Mesothelial cell of epicardium (in vitro differentiated cells): ENCODE measurements at regions not wholly inside any gene's neighbourhood (a gene's known extent, or its start where the extent isn't known, plus 50 kb on each side); places are given as distances from the start of the nearest gene placed in this dataset.
"Not testable (repeated sequence)": the region's sequence is repeated elsewhere in the genome, so short reads cannot be mapped to it uniquely, and the experiment has no call there.

Experiments
- DNase-seq, 2 experiments: peaks; one replicate each; pipeline ENCODE4 v3.0.0; 2021; ENCODE audit warnings: low spot score in 2 of 2; ENCODE audit not compliant: unreplicated experiment in 2 of 2
- H3K27ac Mint-ChIP-seq: 2 replicates; pipeline ENCODE4 v1.8.0; 2021; ENCODE audit warnings: mixed read lengths
- H3K27me3 Mint-ChIP-seq: 2 replicates; pipeline ENCODE4 v1.8.0; 2021; ENCODE audit warnings: low read depth, mixed read lengths
- H3K36me3 Mint-ChIP-seq: 2 replicates; pipeline ENCODE4 v1.8.0; 2021; ENCODE audit warnings: mixed read lengths
- H3K4me1 Mint-ChIP-seq: 2 replicates; pipeline ENCODE4 v1.8.0; 2021; ENCODE audit warnings: mixed read lengths
- H3K4me3 Mint-ChIP-seq: 2 replicates; pipeline ENCODE4 v1.8.0; 2021; ENCODE audit warnings: mild to moderate bottlenecking, moderate library complexity, mixed read lengths
- H3K9me3 Mint-ChIP-seq: 2 replicates; pipeline ENCODE4 v1.8.0; 2021; ENCODE audit warnings: mixed read lengths
- CTCF ChIP-seq: fragments of 200-600 bp; sonication (generic); IDR thresholded peaks from one replicate; pipeline ENCODE4 v1.5.0; 2021; ENCODE audit warnings: antibody characterized with exemption; ENCODE audit not compliant: unreplicated experiment

- Mint-ChIP-seq H3K4me3 (no peak overlapping the region), H3K27ac (no peak overlapping the region), H3K4me1 (peaks cover 5% of the 10 kb centered on the region), H3K27me3 (no peaks in the 10 kb centered on the region), H3K36me3 (no peaks in the 10 kb centered on the region), H3K9me3 (no peaks in the 10 kb centered on the region)
- DNase-seq = no peak
- TF ChIP-seq CTCF = no peak
Observed at GRCh38 chr18:11489266-11489899, 120.0 kb upstream of the SLC35G4 start.

- H3K9me3 Mint-ChIP-seq = no peaks in the 10 kb centered on the region
- no peaks in the 10 kb centered on the region for H3K27me3 Mint-ChIP-seq
- no peak overlapping the region for H3K4me3 Mint-ChIP-seq
- H3K4me1 Mint-ChIP-seq = peaks cover 5% of the 10 kb centered on the region
- no peak for TF ChIP-seq CTCF
- no peak for DNase-seq
- H3K27ac Mint-ChIP-seq = no peak overlapping the region
- H3K36me3 Mint-ChIP-seq = no peaks in the 10 kb centered on the region
Observed at GRCh38 chr18:11488175-11488574, 121.2 kb upstream of the SLC35G4 start.

GRCh38 chr18:11487390-11487789 is 122.0 kb upstream of the SLC35G4 start:
- peaks cover 5% of the 10 kb centered on the region for H3K4me1 Mint-ChIP-seq
- no peaks in the 10 kb centered on the region for H3K36me3 Mint-ChIP-seq
- no peaks in the 10 kb centered on the region for H3K9me3 Mint-ChIP-seq
- H3K27me3 Mint-ChIP-seq = no peaks in the 10 kb centered on the region
- H3K4me3 Mint-ChIP-seq = no peak overlapping the region
- TF ChIP-seq CTCF = no peak
- no peak overlapping the region for H3K27ac Mint-ChIP-seq
- DNase-seq = no peak

GRCh38 chr18:11482271-11482670 is 127.1 kb upstream of the SLC35G4 start:
- Mint-ChIP-seq H3K27me3 (no peaks in the 10 kb centered on the region), H3K27ac (no peak overlapping the region), H3K9me3 (peaks cover 11% of the 10 kb centered on the region), H3K4me3 (no peak overlapping the region), H3K36me3 (peaks cover 3% of the 10 kb centered on the region), H3K4me1 (no peaks in the 10 kb centered on the region)
- no peak for TF ChIP-seq CTCF
- no peak for DNase-seq

- no peak overlapping the region for H3K27ac Mint-ChIP-seq
- no peaks in the 10 kb centered on the region for H3K4me1 Mint-ChIP-seq
- H3K9me3 Mint-ChIP-seq = peaks cover 19% of the 10 kb centered on the region
- no peaks in the 10 kb centered on the region for H3K27me3 Mint-ChIP-seq
- DNase-seq = no peak
- no peak for TF ChIP-seq CTCF
- peaks cover 3% of the 10 kb centered on the region for H3K36me3 Mint-ChIP-seq
- H3K4me3 Mint-ChIP-seq = no peak overlapping the region
Observed at GRCh38 chr18:11480692-11481091, 128.7 kb upstream of the SLC35G4 start.

- H3K4me1 Mint-ChIP-seq, H3K27ac Mint-ChIP-seq, H3K36me3 Mint-ChIP-seq, H3K4me3 Mint-ChIP-seq, DNase-seq, H3K27me3 Mint-ChIP-seq: not testable (repeated sequence)
- H3K9me3 Mint-ChIP-seq = peaks cover 31% of the 10 kb centered on the region
Observed at GRCh38 chr18:11479031-11479430, 130.4 kb upstream of the SLC35G4 start.
